Ishikawa (cell line): ENCODE measurements at regions not wholly inside any gene's neighbourhood (a gene's known extent, or its start where the extent isn't known, plus 50 kb on each side); places are given as distances from the start of the nearest gene placed in this dataset.

Experiments used
- CEBPB ChIP-seq: IDR thresholded peaks from 2 replicates; pipeline ENCODE4 v1.6.1; 2012
- EGR1 ChIP-seq: IDR thresholded peaks from 2 replicates; pipeline ENCODE4 v1.6.1; 2012
- EP300 ChIP-seq: IDR thresholded peaks from 2 replicates; pipeline ENCODE4 v1.6.1; 2012; ENCODE audit warnings: borderline replicate concordance
- FOXM1 ChIP-seq: IDR thresholded peaks from 2 replicates; pipeline ENCODE4 v1.6.1; 2012; ENCODE audit warnings: low read depth, borderline replicate concordance
- NFIC ChIP-seq: IDR thresholded peaks from 2 replicates; pipeline ENCODE4 v1.6.1; 2012
- RAD21 ChIP-seq: IDR thresholded peaks from 2 replicates; pipeline ENCODE4 v1.6.1; 2012; ENCODE audit warnings: low read depth
- TAF1 ChIP-seq: IDR thresholded peaks from 2 replicates; pipeline ENCODE4 v1.6.1; 2012; ENCODE audit warnings: low read depth, mild to moderate bottlenecking
- TCF12 ChIP-seq: IDR thresholded peaks from 2 replicates; pipeline ENCODE4 v1.6.1; 2012; ENCODE audit warnings: low read depth
- TEAD4 ChIP-seq: IDR thresholded peaks from 2 replicates; pipeline ENCODE4 v1.6.1; 2012
- YY1 ChIP-seq: IDR thresholded peaks from 2 replicates; pipeline ENCODE4 v1.6.1; 2012; ENCODE audit warnings: low read depth
- TF ChIP-seq, protein P1 (sequence below): IDR thresholded peaks from 2 replicates; pipeline ENCODE4 v1.6.1; 2012
- TF ChIP-seq, protein P2 (sequence below): IDR thresholded peaks from 2 replicates; pipeline ENCODE4 v1.6.1; 2012; ENCODE audit warnings: low read depth, mild to moderate bottlenecking
- TF ChIP-seq, protein P3 (sequence below): IDR thresholded peaks from 2 replicates; pipeline ENCODE4 v1.6.1; 2012

DNA sequence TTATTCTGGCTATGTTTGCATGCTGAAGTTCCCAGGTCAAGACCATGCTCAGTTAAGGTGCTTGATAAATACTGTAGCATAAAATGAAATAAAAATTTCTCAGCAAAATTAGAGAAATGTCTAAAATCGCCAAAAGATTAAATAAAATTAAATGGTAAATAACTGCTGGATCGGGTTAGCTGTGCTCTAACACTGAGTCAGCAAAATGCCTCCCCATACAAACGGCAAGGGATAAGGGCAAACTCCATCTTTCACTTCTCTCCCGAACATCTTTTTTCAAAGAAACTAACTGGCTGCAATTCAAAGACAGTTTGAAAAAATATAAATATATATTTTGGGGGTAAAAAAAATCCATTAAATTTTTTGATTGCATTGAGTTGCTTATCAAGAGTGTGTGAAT is 162.2 kb upstream of the ZFHX3 start:
- TF ChIP-seq EP300 (no peak), TAF1 (no peak), YY1 (no peak), EGR1 (no peak), CEBPB (no peak), RAD21 (no peak), TCF12 (no peak), FOXM1 (no peak), TEAD4 (no peak), NFIC (no peak)
- TF ChIP-seq, protein P1, sequence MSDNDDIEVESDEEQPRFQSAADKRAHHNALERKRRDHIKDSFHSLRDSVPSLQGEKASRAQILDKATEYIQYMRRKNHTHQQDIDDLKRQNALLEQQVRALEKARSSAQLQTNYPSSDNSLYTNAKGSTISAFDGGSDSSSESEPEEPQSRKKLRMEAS: no peak
- TF ChIP-seq, protein P2, sequence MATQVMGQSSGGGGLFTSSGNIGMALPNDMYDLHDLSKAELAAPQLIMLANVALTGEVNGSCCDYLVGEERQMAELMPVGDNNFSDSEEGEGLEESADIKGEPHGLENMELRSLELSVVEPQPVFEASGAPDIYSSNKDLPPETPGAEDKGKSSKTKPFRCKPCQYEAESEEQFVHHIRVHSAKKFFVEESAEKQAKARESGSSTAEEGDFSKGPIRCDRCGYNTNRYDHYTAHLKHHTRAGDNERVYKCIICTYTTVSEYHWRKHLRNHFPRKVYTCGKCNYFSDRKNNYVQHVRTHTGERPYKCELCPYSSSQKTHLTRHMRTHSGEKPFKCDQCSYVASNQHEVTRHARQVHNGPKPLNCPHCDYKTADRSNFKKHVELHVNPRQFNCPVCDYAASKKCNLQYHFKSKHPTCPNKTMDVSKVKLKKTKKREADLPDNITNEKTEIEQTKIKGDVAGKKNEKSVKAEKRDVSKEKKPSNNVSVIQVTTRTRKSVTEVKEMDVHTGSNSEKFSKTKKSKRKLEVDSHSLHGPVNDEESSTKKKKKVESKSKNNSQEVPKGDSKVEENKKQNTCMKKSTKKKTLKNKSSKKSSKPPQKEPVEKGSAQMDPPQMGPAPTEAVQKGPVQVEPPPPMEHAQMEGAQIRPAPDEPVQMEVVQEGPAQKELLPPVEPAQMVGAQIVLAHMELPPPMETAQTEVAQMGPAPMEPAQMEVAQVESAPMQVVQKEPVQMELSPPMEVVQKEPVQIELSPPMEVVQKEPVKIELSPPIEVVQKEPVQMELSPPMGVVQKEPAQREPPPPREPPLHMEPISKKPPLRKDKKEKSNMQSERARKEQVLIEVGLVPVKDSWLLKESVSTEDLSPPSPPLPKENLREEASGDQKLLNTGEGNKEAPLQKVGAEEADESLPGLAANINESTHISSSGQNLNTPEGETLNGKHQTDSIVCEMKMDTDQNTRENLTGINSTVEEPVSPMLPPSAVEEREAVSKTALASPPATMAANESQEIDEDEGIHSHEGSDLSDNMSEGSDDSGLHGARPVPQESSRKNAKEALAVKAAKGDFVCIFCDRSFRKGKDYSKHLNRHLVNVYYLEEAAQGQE: no peak
- TF ChIP-seq, protein P3, sequence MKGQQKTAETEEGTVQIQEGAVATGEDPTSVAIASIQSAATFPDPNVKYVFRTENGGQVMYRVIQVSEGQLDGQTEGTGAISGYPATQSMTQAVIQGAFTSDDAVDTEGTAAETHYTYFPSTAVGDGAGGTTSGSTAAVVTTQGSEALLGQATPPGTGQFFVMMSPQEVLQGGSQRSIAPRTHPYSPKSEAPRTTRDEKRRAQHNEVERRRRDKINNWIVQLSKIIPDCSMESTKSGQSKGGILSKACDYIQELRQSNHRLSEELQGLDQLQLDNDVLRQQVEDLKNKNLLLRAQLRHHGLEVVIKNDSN: no peak
